ENCODE measurements at regions not wholly inside any gene's neighbourhood (a gene's known extent, or its start where the extent isn't known, plus 50 kb on each side); places are given as distances from the start of the nearest gene placed in this dataset.

DNA sequence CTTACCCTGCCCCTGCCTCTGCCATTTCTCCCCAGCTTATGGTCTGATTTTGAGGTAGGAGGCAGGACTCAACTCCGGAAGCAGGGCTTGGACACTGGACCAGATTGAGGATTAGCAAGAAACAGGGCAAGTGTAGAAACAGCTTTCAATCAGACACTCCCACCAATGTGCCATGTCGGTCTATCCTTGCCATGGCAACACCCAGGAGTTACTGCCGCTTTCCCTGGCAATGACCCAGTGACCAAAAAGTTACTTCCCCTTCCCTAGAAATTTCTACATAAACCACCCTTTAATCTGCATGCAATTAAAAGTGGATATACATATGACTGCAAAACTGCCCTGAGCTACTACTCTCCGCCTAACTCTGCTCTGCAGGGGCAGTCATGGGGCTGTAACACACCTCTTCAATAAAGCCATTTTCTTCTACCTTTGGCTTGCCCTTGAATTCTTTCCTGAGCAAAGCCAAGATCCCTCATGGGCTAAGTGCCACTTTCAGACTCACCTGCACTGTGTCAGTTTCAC lies 156.7 kb downstream of the LPIN1 start:
- Histone ChIP-seq H3K9ac (ENCODE audit: low read depth, low read length) (no peak overlapping the region), H3K4me3 (ENCODE audit: low read depth in 1 of 2, low read length in 2 of 2) (no peak overlapping the region), H4K20me1 (ENCODE audit: insufficient read depth, low read length) (no peaks in the 10 kb centered on the region), H3K4me1 (ENCODE audit: insufficient read depth, low read length) (no peaks in the 10 kb centered on the region), H3K4me2 (ENCODE audit: insufficient read depth, low read length) (no peak overlapping the region), H3K9me3 (ENCODE audit: insufficient read depth, low read length, severe bottlenecking) (no peaks in the 10 kb centered on the region), H3K27ac (ENCODE audit: low read length) (no peak overlapping the region), H3K27me3 (ENCODE audit: insufficient read depth, low read length, poor library complexity) (no peaks in the 10 kb centered on the region), H3K36me3 (ENCODE audit: insufficient read depth, low read length) (no peaks in the 10 kb centered on the region), H3K79me2 (ENCODE audit: insufficient read depth, low read length) (no peaks in the 10 kb centered on the region), H2AFZ (ENCODE audit: low read depth, low read length) (no peak overlapping the region)
- ATAC-seq (ENCODE audit: insufficient read depth, low read depth): no peak
- TF ChIP-seq EZH2 (IDR thresholded peaks at IDR 0.05; ENCODE audit: borderline replicate concordance, low read depth, low read length, severe bottlenecking): no peak
- TF ChIP-seq CTCF (IDR thresholded peaks at IDR 0.05; ENCODE audit: borderline replicate concordance, extremely low read depth, low read length, poor library complexity, severe bottlenecking): no peak
- no peak for DNase-seq

GRCh38 chr2:11904029-11904428 lies 157.6 kb downstream of the LPIN1 start:
- no peak; the same call in 2 of the 3 replicates for ATAC-seq (ENCODE audit: insufficient read depth, low read depth)
- Histone ChIP-seq H3K4me1 (ENCODE audit: insufficient read depth, low read length) (no peaks in the 10 kb centered on the region), H3K4me2 (ENCODE audit: insufficient read depth, low read length) (no peak overlapping the region), H3K36me3 (ENCODE audit: insufficient read depth, low read length) (no peaks in the 10 kb centered on the region), H3K4me3 (ENCODE audit: low read depth in 1 of 2, low read length in 2 of 2) (no peak overlapping the region), H4K20me1 (ENCODE audit: insufficient read depth, low read length) (no peaks in the 10 kb centered on the region), H3K27ac (ENCODE audit: low read length) (no peak overlapping the region), H3K9me3 (ENCODE audit: insufficient read depth, low read length, severe bottlenecking) (no peaks in the 10 kb centered on the region), H3K79me2 (ENCODE audit: insufficient read depth, low read length) (no peaks in the 10 kb centered on the region), H3K27me3 (ENCODE audit: insufficient read depth, low read length, poor library complexity) (no peaks in the 10 kb centered on the region), H3K9ac (ENCODE audit: low read depth, low read length) (no peak overlapping the region), H2AFZ (ENCODE audit: low read depth, low read length) (no peak overlapping the region)
- no peak for DNase-seq
- TF ChIP-seq CTCF (IDR thresholded peaks at IDR 0.05; ENCODE audit: borderline replicate concordance, extremely low read depth, low read length, poor library complexity, severe bottlenecking) (no peak), EZH2 (IDR thresholded peaks at IDR 0.05; ENCODE audit: borderline replicate concordance, low read depth, low read length, severe bottlenecking) (no peak)

- no peak overlapping the region for H3K4me2 ChIP-seq (ENCODE audit: insufficient read depth, low read length)
- H3K27me3 ChIP-seq (ENCODE audit: insufficient read depth, low read length, poor library complexity): no peaks in the 10 kb centered on the region
- ATAC-seq (ENCODE audit: insufficient read depth, low read depth) (no peak), DNase-seq (no peak)
- H3K4me3 ChIP-seq (ENCODE audit: low read depth in 1 of 2, low read length in 2 of 2): no peak overlapping the region
- H3K9ac ChIP-seq (ENCODE audit: low read depth, low read length): no peak overlapping the region
- H3K79me2 ChIP-seq (ENCODE audit: insufficient read depth, low read length): no peaks in the 10 kb centered on the region
- H3K27ac ChIP-seq (ENCODE audit: low read length): no peak overlapping the region
- H3K4me1 ChIP-seq (ENCODE audit: insufficient read depth, low read length): no peaks in the 10 kb centered on the region
- H3K36me3 ChIP-seq (ENCODE audit: insufficient read depth, low read length): no peaks in the 10 kb centered on the region
- TF ChIP-seq EZH2 (IDR thresholded peaks at IDR 0.05; ENCODE audit: borderline replicate concordance, low read depth, low read length, severe bottlenecking) (no peak), CTCF (IDR thresholded peaks at IDR 0.05; ENCODE audit: borderline replicate concordance, extremely low read depth, low read length, poor library complexity, severe bottlenecking) (no peak)
- no peaks in the 10 kb centered on the region for H4K20me1 ChIP-seq (ENCODE audit: insufficient read depth, low read length)
- no peaks in the 10 kb centered on the region for H3K9me3 ChIP-seq (ENCODE audit: insufficient read depth, low read length, severe bottlenecking)
- H2AFZ ChIP-seq (ENCODE audit: low read depth, low read length): no peak overlapping the region
Measured at GRCh38 chr2:11904941-11905340, 158.5 kb downstream of the LPIN1 start.

DNA sequence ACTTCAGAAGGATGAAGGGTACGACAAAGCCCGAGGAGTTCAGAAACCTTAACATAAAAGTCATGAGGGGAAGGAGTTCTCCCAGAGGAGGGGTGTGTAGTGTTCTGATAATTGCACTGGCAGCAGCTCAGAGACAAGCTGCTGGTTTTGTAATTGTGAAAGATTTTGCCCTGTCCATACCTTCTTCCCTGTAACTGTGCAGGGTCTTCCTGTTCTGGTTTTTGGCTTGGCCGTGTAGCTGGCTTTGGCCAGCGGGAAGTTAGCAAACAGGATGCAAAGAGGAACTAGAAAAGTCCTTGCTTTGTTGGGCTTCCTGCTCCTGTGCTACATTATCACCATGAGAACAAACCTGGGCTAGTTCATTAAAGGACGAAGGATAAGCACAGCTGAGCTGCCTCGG lies 160.8 kb downstream of the LPIN1 start:
- Histone ChIP-seq H4K20me1 (ENCODE audit: insufficient read depth, low read length) (no peaks in the 10 kb centered on the region), H2AFZ (ENCODE audit: low read depth, low read length) (no peak overlapping the region), H3K4me1 (ENCODE audit: insufficient read depth, low read length) (no peaks in the 10 kb centered on the region), H3K27me3 (ENCODE audit: insufficient read depth, low read length, poor library complexity) (no peaks in the 10 kb centered on the region), H3K4me2 (ENCODE audit: insufficient read depth, low read length) (no peak overlapping the region), H3K36me3 (ENCODE audit: insufficient read depth, low read length) (no peaks in the 10 kb centered on the region), H3K4me3 (ENCODE audit: low read depth in 1 of 2, low read length in 2 of 2) (no peak overlapping the region), H3K9ac (ENCODE audit: low read depth, low read length) (no peak overlapping the region), H3K79me2 (ENCODE audit: insufficient read depth, low read length) (no peaks in the 10 kb centered on the region), H3K9me3 (ENCODE audit: insufficient read depth, low read length, severe bottlenecking) (no peaks in the 10 kb centered on the region), H3K27ac (ENCODE audit: low read length) (no peak overlapping the region)
- ATAC-seq (ENCODE audit: insufficient read depth, low read depth): no peak
- no peak for DNase-seq
- no peak for TF ChIP-seq CTCF (IDR thresholded peaks at IDR 0.05; ENCODE audit: borderline replicate concordance, extremely low read depth, low read length, poor library complexity, severe bottlenecking)
- TF ChIP-seq EZH2 (IDR thresholded peaks at IDR 0.05; ENCODE audit: borderline replicate concordance, low read depth, low read length, severe bottlenecking): no peak
